Memory B cell (primary cell): ENCODE measurements at regions not wholly inside any gene's neighbourhood (a gene's known extent, or its start where the extent isn't known, plus 50 kb on each side); places are given as distances from the start of the nearest gene placed in this dataset.

Source experiments
- ATAC-seq: fragments of 150-1000 bp; cut with Tn5 transposase; 2 replicates; pipeline ENCODE4 v1.10.0; 2021; ENCODE audit warnings: low read depth, mild to moderate bottlenecking, moderate library complexity
- DNase-seq, 2 donors: peaks; one replicate each; pipeline ENCODE4 v3.0.0; 2022; ENCODE audit warnings: low spot score in 2 of 2
- H3K27ac Mint-ChIP-seq: one replicate; pipeline ENCODE4 v1.8.0; 2022; ENCODE audit warnings: mild to moderate bottlenecking, moderate library complexity, mixed read lengths
- H3K27me3 Mint-ChIP-seq: one replicate; pipeline ENCODE4 v1.8.0; 2022; ENCODE audit warnings: mixed read lengths
- H3K36me3 Mint-ChIP-seq: one replicate; pipeline ENCODE4 v1.8.0; 2022; ENCODE audit warnings: mild to moderate bottlenecking, mixed read lengths
- H3K4me1 Mint-ChIP-seq: one replicate; pipeline ENCODE4 v1.8.0; 2022; ENCODE audit warnings: mixed read lengths
- H3K4me3 Mint-ChIP-seq: one replicate; pipeline ENCODE4 v1.8.0; 2022; ENCODE audit warnings: mild to moderate bottlenecking, moderate library complexity, mixed read lengths
- H3K9me3 Mint-ChIP-seq: one replicate; pipeline ENCODE4 v1.8.0; 2022; ENCODE audit warnings: mixed read lengths

DNA sequence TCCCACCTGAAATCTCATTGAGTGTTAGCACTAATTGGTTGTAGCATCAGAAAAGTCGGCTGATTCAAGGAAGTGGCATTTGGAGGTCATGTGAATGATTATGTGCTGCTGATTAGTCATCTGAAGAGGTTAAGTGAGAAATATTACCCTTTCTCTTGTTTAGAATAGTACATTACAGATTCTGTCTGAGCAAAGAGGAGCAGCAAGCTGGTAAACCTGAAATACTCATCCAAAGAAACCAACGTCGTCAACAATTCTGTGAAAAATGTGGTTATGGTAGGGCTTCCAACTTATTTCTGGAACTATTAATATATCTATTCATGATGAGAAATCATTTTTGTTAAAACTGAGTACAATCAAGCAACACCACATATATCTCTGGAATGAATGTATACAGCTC, 1024.9 kb downstream of the TUSC7 start:
- Mint-ChIP-seq H3K27ac (no peak overlapping the region), H3K4me1 (no peaks in the 10 kb centered on the region), H3K27me3 (no peaks in the 10 kb centered on the region), H3K9me3 (no peaks in the 10 kb centered on the region), H3K36me3 (no peaks in the 10 kb centered on the region), H3K4me3 (no peak overlapping the region)
- ATAC-seq: no peak
- no peak for DNase-seq

- Mint-ChIP-seq H3K27me3 (no peaks in the 10 kb centered on the region), H3K36me3 (no peaks in the 10 kb centered on the region), H3K9me3 (no peaks in the 10 kb centered on the region), H3K4me3 (no peak overlapping the region), H3K4me1 (no peaks in the 10 kb centered on the region), H3K27ac (no peak overlapping the region)
- ATAC-seq (no peak), DNase-seq (no peak)
These were observed 1026.0 kb downstream of the TUSC7 start for GRCh38 chr3:117735481-117736101.

GRCh38 chr3:117736846-117737245, 1027.3 kb downstream of the TUSC7 start:
- no peaks in the 10 kb centered on the region for H3K9me3 Mint-ChIP-seq
- no peak overlapping the region for H3K27ac Mint-ChIP-seq
- no peaks in the 10 kb centered on the region for H3K27me3 Mint-ChIP-seq
- no peak for ATAC-seq
- no peak overlapping the region for H3K4me3 Mint-ChIP-seq
- no peak for DNase-seq
- H3K4me1 Mint-ChIP-seq: no peaks in the 10 kb centered on the region
- H3K36me3 Mint-ChIP-seq: no peaks in the 10 kb centered on the region

- H3K27me3 Mint-ChIP-seq: no peaks in the 10 kb centered on the region
- H3K27ac Mint-ChIP-seq: no peak overlapping the region
- H3K36me3 Mint-ChIP-seq: no peaks in the 10 kb centered on the region
- H3K4me1 Mint-ChIP-seq: no peaks in the 10 kb centered on the region
- no peak for ATAC-seq
- H3K9me3 Mint-ChIP-seq: no peaks in the 10 kb centered on the region
- no peak for DNase-seq
- no peak overlapping the region for H3K4me3 Mint-ChIP-seq
These were observed 1034.4 kb downstream of the TUSC7 start for GRCh38 chr3:117743993-117744392.

GRCh38 chr3:117744935-117745334, 1035.4 kb downstream of the TUSC7 start:
- ATAC-seq: no peak
- Mint-ChIP-seq H3K4me3 (no peak overlapping the region), H3K9me3 (no peaks in the 10 kb centered on the region), H3K27ac (no peak overlapping the region), H3K36me3 (no peaks in the 10 kb centered on the region), H3K27me3 (no peaks in the 10 kb centered on the region), H3K4me1 (no peaks in the 10 kb centered on the region)
- DNase-seq: no peak

GRCh38 chr3:117745516-117745915, 1035.9 kb downstream of the TUSC7 start:
- DNase-seq: no peak
- Mint-ChIP-seq H3K27me3 (no peaks in the 10 kb centered on the region), H3K4me1 (no peaks in the 10 kb centered on the region), H3K27ac (no peak overlapping the region), H3K4me3 (no peak overlapping the region), H3K9me3 (no peaks in the 10 kb centered on the region), H3K36me3 (no peaks in the 10 kb centered on the region)
- no peak for ATAC-seq

- DNase-seq (no peak), ATAC-seq (no peak)
- H3K27ac Mint-ChIP-seq: no peak overlapping the region
- no peak overlapping the region for H3K4me3 Mint-ChIP-seq
- no peaks in the 10 kb centered on the region for H3K27me3 Mint-ChIP-seq
- no peaks in the 10 kb centered on the region for H3K9me3 Mint-ChIP-seq
- no peaks in the 10 kb centered on the region for H3K36me3 Mint-ChIP-seq
- H3K4me1 Mint-ChIP-seq: no peaks in the 10 kb centered on the region
These were observed 1036.5 kb downstream of the TUSC7 start for GRCh38 chr3:117746066-117746465.

DNA sequence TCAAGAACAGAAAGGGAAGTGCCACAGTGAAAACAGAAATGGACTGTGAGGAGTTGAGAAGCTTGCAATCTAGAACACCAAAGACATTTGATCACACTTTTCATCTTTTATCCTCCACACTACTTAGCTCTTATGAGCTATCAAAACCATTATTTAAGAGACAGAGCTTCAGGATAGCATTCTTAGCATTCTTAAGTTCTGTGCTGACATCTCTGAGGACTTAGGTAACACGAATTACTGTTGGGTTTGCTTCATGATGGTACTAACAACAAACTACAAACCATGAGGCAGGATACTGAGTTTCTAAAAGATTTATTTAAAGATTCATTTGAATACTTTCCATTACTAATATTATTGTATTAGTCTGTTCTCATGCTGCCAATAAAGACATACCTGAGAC, 1038.6 kb downstream of the TUSC7 start:
- H3K36me3 Mint-ChIP-seq: no peaks in the 10 kb centered on the region
- H3K9me3 Mint-ChIP-seq: no peaks in the 10 kb centered on the region
- no peaks in the 10 kb centered on the region for H3K27me3 Mint-ChIP-seq
- H3K4me3 Mint-ChIP-seq: no peak overlapping the region
- no peaks in the 10 kb centered on the region for H3K4me1 Mint-ChIP-seq
- no peak for DNase-seq
- no peak for ATAC-seq
- no peak overlapping the region for H3K27ac Mint-ChIP-seq

DNA sequence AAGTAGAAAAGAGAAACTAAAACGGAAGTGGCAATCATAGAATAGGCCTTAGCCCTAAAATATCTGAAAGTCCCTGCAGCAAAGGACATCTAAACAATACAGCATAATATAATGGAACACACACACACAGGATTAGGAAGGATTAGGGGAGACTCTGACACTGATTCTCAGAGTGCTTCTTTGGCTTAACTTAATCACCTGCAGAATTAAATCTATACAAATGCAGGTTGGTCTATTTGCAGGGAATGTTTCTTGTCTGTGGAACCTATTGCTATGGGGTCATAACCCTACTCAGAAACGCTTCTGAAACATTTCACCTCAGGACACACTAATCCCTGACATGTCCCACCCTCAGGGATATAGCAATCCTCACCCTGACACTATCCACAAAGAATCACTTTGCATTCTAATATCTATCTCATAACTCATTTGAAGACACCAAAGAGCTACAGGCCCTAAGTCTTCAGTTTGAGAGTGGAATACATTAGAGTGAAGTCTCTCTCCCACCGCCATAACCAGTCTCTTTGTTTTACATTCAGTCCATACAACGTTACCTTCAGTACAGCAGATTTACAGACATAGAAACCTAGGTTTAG, 1041.2 kb downstream of the TUSC7 start:
- DNase-seq (no peak), ATAC-seq (no peak)
- Mint-ChIP-seq H3K27ac (no peak overlapping the region), H3K27me3 (peaks cover 2% of the 10 kb centered on the region), H3K4me1 (no peaks in the 10 kb centered on the region), H3K36me3 (no peaks in the 10 kb centered on the region), H3K9me3 (peaks cover 2% of the 10 kb centered on the region), H3K4me3 (no peak overlapping the region)

GRCh38 chr3:117751651-117752050, 1042.1 kb downstream of the TUSC7 start:
- H3K9me3 Mint-ChIP-seq: peaks cover 2% of the 10 kb centered on the region
- ATAC-seq (no peak), DNase-seq (no peak)
- no peak overlapping the region for H3K4me3 Mint-ChIP-seq
- H3K36me3 Mint-ChIP-seq: no peaks in the 10 kb centered on the region
- H3K4me1 Mint-ChIP-seq: no peaks in the 10 kb centered on the region
- no peak overlapping the region for H3K27ac Mint-ChIP-seq
- peaks cover 2% of the 10 kb centered on the region for H3K27me3 Mint-ChIP-seq

DNA sequence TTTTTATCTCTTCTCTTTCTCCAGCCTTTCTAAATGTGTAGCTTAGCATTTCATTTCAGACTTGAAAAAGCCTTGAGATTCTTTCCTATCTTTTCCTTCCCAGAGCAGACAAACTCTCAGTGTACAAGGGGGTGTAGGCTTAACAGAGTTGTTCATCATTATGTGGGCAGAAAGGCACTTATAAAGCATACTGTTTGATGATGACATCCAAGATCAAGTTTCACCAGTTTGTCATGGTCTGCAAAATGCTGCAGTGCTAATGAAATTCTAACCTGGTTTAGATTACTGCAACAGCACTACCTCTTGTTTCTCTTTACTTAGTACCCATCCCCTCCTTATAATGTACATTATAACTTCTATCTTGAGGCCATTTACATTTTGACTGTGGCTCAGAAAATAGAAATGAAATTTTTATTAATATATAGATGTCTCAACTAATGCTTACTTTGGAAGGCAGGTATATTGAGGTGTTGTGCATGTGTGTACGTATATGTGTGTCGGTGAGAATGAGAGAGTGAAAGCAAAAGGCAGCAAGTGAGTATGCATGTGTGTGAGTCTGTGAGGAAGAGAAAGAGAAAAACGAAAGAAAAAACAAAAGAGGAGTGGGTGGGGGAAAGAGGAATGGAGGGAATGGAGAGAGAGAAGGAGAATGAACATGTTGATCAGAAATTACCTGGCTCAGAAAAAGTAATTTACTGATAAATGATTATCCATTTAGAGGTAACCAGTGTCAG, 1043.6 kb downstream of the TUSC7 start:
- peaks cover 3% of the 10 kb centered on the region for H3K9me3 Mint-ChIP-seq
- H3K36me3 Mint-ChIP-seq: no peaks in the 10 kb centered on the region
- peaks cover 2% of the 10 kb centered on the region for H3K27me3 Mint-ChIP-seq
- ATAC-seq: no peak
- H3K4me3 Mint-ChIP-seq: no peak overlapping the region
- H3K4me1 Mint-ChIP-seq: no peaks in the 10 kb centered on the region
- no peak for DNase-seq
- no peak overlapping the region for H3K27ac Mint-ChIP-seq

GRCh38 chr3:117754058-117754457, 1044.5 kb downstream of the TUSC7 start:
- Mint-ChIP-seq H3K4me1 (no peaks in the 10 kb centered on the region), H3K9me3 (peaks cover 3% of the 10 kb centered on the region), H3K27me3 (peaks cover 2% of the 10 kb centered on the region), H3K36me3 (no peaks in the 10 kb centered on the region), H3K4me3 (no peak overlapping the region), H3K27ac (no peak overlapping the region)
- ATAC-seq (no peak), DNase-seq (no peak)

GRCh38 chr3:117754841-117755240, 1045.3 kb downstream of the TUSC7 start:
- no peak overlapping the region for H3K27ac Mint-ChIP-seq
- no peaks in the 10 kb centered on the region for H3K36me3 Mint-ChIP-seq
- H3K4me1 Mint-ChIP-seq: no peaks in the 10 kb centered on the region
- H3K4me3 Mint-ChIP-seq: no peak overlapping the region
- peaks cover 3% of the 10 kb centered on the region for H3K9me3 Mint-ChIP-seq
- DNase-seq (no peak), ATAC-seq (no peak)
- peaks cover 2% of the 10 kb centered on the region for H3K27me3 Mint-ChIP-seq

- ATAC-seq: no peak
- peaks cover 5% of the 10 kb centered on the region for H3K9me3 Mint-ChIP-seq
- DNase-seq: no peak
- H3K36me3 Mint-ChIP-seq: no peaks in the 10 kb centered on the region
- H3K27ac Mint-ChIP-seq: no peak overlapping the region
- no peaks in the 10 kb centered on the region for H3K4me1 Mint-ChIP-seq
- H3K27me3 Mint-ChIP-seq: peaks cover 2% of the 10 kb centered on the region
- H3K4me3 Mint-ChIP-seq: no peak overlapping the region
These were observed 1047.0 kb downstream of the TUSC7 start for GRCh38 chr3:117756563-117756962.
